NB4 (cell line): ENCODE measurements at regions not wholly inside any gene's neighbourhood (a gene's known extent, or its start where the extent isn't known, plus 50 kb on each side); places are given as distances from the start of the nearest gene placed in this dataset.

Experiments used
- POLR2A ChIP-seq: IDR thresholded peaks from 2 replicates; pipeline ENCODE4 v1.6.1; 2011; ENCODE audit warnings: mild to moderate bottlenecking; ENCODE audit not compliant: insufficient read length; ENCODE audit errors: extremely low read depth
- TF ChIP-seq, protein P1 (sequence below): IDR thresholded peaks from one replicate; pipeline ENCODE4 v1.5.1; 2012; ENCODE audit warnings: low read depth, low read length
- TF ChIP-seq, protein P2 (sequence below): IDR thresholded peaks from 2 replicates; pipeline ENCODE4 v1.6.1; 2011; ENCODE audit warnings: low read depth, low read length

DNA sequence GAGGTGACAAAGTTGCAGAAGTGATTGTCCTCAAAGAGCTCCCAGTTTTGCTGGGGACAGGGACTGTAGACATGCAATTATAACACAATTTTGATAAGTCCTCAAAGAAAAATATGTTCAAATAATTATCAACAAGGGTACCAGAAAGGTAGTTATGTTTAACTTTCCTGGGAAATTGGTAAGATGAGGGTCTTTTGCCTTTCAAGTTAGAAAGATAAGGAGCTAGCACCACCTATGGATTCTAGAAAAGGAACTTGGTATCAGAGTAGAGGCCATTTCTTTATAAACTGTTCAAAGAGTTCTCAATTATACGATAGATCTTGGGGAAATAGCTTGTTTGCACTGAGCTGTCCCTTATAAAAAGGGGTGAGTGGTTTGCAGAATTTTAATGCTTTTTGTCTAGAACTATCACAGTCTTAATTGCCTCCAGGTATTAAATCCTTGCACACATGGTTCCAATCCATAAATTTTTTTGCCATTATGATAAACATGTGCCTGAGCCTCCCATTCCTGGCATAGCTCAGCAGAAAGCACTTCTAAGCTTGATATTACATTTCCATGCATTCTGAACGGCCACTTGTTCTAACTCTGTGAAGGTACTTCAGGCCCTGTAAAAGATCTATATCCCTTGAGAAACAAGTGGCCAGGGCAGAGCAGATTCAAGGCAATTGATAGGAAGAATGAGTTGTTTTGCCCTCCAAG is 247.5 kb upstream of the LRIG1 start:
- TF ChIP-seq, protein P1, sequence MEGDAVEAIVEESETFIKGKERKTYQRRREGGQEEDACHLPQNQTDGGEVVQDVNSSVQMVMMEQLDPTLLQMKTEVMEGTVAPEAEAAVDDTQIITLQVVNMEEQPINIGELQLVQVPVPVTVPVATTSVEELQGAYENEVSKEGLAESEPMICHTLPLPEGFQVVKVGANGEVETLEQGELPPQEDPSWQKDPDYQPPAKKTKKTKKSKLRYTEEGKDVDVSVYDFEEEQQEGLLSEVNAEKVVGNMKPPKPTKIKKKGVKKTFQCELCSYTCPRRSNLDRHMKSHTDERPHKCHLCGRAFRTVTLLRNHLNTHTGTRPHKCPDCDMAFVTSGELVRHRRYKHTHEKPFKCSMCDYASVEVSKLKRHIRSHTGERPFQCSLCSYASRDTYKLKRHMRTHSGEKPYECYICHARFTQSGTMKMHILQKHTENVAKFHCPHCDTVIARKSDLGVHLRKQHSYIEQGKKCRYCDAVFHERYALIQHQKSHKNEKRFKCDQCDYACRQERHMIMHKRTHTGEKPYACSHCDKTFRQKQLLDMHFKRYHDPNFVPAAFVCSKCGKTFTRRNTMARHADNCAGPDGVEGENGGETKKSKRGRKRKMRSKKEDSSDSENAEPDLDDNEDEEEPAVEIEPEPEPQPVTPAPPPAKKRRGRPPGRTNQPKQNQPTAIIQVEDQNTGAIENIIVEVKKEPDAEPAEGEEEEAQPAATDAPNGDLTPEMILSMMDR = no peak
- TF ChIP-seq POLR2A = no peak
- TF ChIP-seq, protein P2, sequence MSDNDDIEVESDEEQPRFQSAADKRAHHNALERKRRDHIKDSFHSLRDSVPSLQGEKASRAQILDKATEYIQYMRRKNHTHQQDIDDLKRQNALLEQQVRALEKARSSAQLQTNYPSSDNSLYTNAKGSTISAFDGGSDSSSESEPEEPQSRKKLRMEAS = no peak
